H9 (cell line): ENCODE measurements at regions not wholly inside any gene's neighbourhood (a gene's known extent, or its start where the extent isn't known, plus 50 kb on each side); places are given as distances from the start of the nearest gene placed in this dataset.

ENCODE experiments used
- DNase-seq: peaks from one replicate; pipeline ENCODE4 v3.0.0-alpha.2; 2017
- H2AFZ ChIP-seq: one replicate; pipeline ENCODE4 v1.6.1; 2013; ENCODE audit warnings: mild to moderate bottlenecking, low read length, control low read depth, moderate library complexity
- H2AK5ac ChIP-seq: 2 replicates; pipeline ENCODE4 v1.6.1; 2013; ENCODE audit warnings: low read length, control low read depth, mixed read lengths; ENCODE audit not compliant: insufficient read length
- H2BK120ac ChIP-seq: one replicate; pipeline ENCODE4 v1.6.1; 2013; ENCODE audit warnings: low read depth, mild to moderate bottlenecking, low read length, control low read depth, inconsistent platforms; ENCODE audit not compliant: poor library complexity, severe bottlenecking
- H2BK12ac ChIP-seq: 2 replicates; pipeline ENCODE4 v1.6.1; 2013; ENCODE audit warnings: low read length, control low read depth, mixed read lengths, low read depth; ENCODE audit not compliant: insufficient read length
- H2BK15ac ChIP-seq: 2 replicates; pipeline ENCODE4 v1.6.1; 2013; ENCODE audit warnings: low read depth, low read length, control low read depth
- H2BK20ac ChIP-seq: one replicate; pipeline ENCODE4 v1.6.1; 2013; ENCODE audit warnings: low read depth, mild to moderate bottlenecking, low read length, control low read depth, inconsistent platforms; ENCODE audit not compliant: poor library complexity, severe bottlenecking
- H2BK5ac ChIP-seq: 2 replicates; pipeline ENCODE4 v1.6.1; 2013; ENCODE audit warnings: low read length, control low read depth, mixed read lengths; ENCODE audit not compliant: insufficient read length
- H3K14ac ChIP-seq: 2 replicates; pipeline ENCODE4 v1.6.1; 2013; ENCODE audit warnings: low read length, control low read depth; ENCODE audit not compliant: insufficient read depth
- H3K18ac ChIP-seq: 2 replicates; pipeline ENCODE4 v1.6.1; 2013; ENCODE audit warnings: low read depth, mild to moderate bottlenecking, mixed read lengths, low read length, control low read depth; ENCODE audit not compliant: insufficient read length
- H3K23ac ChIP-seq: 2 replicates; pipeline ENCODE4 v1.6.1; 2013; ENCODE audit warnings: low read length, control low read depth, mixed read lengths, low read depth; ENCODE audit not compliant: insufficient read length
- H3K23me2 ChIP-seq: 2 replicates; pipeline ENCODE4 v1.6.1; 2013; ENCODE audit warnings: low read depth, mild to moderate bottlenecking, mixed read lengths, low read length, control low read depth; ENCODE audit not compliant: insufficient read length, poor library complexity, severe bottlenecking
- H3K27ac ChIP-seq: 2 replicates; pipeline ENCODE4 v1.5.1; 2013; ENCODE audit warnings: low read length, control low read depth, mixed read lengths, low read depth; ENCODE audit not compliant: insufficient read length
- H3K27me3 ChIP-seq: 2 replicates; pipeline ENCODE4 v1.6.1; 2013; ENCODE audit warnings: low read length, control low read depth, inconsistent platforms; ENCODE audit not compliant: insufficient read depth
- H3K4ac ChIP-seq: 2 replicates; pipeline ENCODE4 v1.6.1; 2013; ENCODE audit warnings: low read depth, mild to moderate bottlenecking, control low read depth, inconsistent platforms, low read length, moderate library complexity
- H3K4me1 ChIP-seq: 2 replicates; pipeline ENCODE4 v1.6.1; 2013; ENCODE audit warnings: low read length, control low read depth, inconsistent platforms; ENCODE audit not compliant: insufficient read depth
- H3K4me2 ChIP-seq: 2 replicates; pipeline ENCODE4 v1.6.1; 2013; ENCODE audit warnings: low read length, control low read depth, mixed read lengths; ENCODE audit not compliant: insufficient read length, insufficient read depth
- H3K56ac ChIP-seq: 2 replicates; pipeline ENCODE4 v1.6.1; 2013; ENCODE audit warnings: low read depth, mild to moderate bottlenecking, mixed read lengths, low read length, control low read depth; ENCODE audit not compliant: insufficient read length
- H3K79me1 ChIP-seq: 2 replicates; pipeline ENCODE4 v1.6.1; 2013; ENCODE audit warnings: low read depth, mild to moderate bottlenecking, moderate library complexity, low read length, control low read depth, inconsistent platforms; ENCODE audit not compliant: insufficient read depth, poor library complexity, severe bottlenecking
- H3K79me2 ChIP-seq: 2 replicates; pipeline ENCODE4 v1.6.1; 2013; ENCODE audit warnings: low read length, control low read depth, inconsistent platforms; ENCODE audit not compliant: insufficient read depth
- H3K9ac ChIP-seq: 2 replicates; pipeline ENCODE4 v1.6.1; 2013; ENCODE audit warnings: low read length, control low read depth, mixed read lengths; ENCODE audit not compliant: insufficient read length; ENCODE audit errors: extremely low read depth
- H3K9me3 ChIP-seq: one replicate; pipeline ENCODE4 v1.6.1; 2013; ENCODE audit warnings: low read depth, low read length, inconsistent platforms; ENCODE audit not compliant: control insufficient read depth
- H3T11ph ChIP-seq: one replicate; pipeline ENCODE4 v1.6.1; 2013; ENCODE audit warnings: mild to moderate bottlenecking, low read length, control low read depth, inconsistent platforms
- H4K20me1 ChIP-seq: one replicate; pipeline ENCODE4 v1.6.1; 2013; ENCODE audit not compliant: control insufficient read depth, insufficient read length, insufficient read depth
- H4K5ac ChIP-seq: 2 replicates; pipeline ENCODE4 v1.6.1; 2013; ENCODE audit warnings: low read depth, mild to moderate bottlenecking, mixed read lengths, low read length, control low read depth; ENCODE audit not compliant: insufficient read length
- H4K8ac ChIP-seq: replicated peaks from 2 replicates; pipeline ENCODE4 v1.6.1; 2013; ENCODE audit warnings: low read length, control low read depth, mixed read lengths, low read depth; ENCODE audit not compliant: insufficient read length
- H4K91ac ChIP-seq: 2 replicates; pipeline ENCODE4 v1.6.1; 2013; ENCODE audit warnings: low read depth, mild to moderate bottlenecking, moderate library complexity, mixed read lengths, low read length, control low read depth; ENCODE audit not compliant: insufficient read length
- H3K27ac Mint-ChIP-seq, 3 experiments: 2 replicates in 2 of 3; 3 replicates in 1 of 3; pipeline ENCODE4 v1.8.0; 2020 to 2021; ENCODE audit warnings: mixed read lengths in 3 of 3, mild to moderate bottlenecking in 1 of 3, moderate library complexity in 1 of 3
- H3K27me3 Mint-ChIP-seq: 2 replicates; pipeline ENCODE4 v1.8.0; 2021; ENCODE audit warnings: low read depth, mild to moderate bottlenecking, moderate library complexity, mixed read lengths
- H3K36me3 Mint-ChIP-seq, 3 experiments: 2 replicates in 2 of 3; 3 replicates in 1 of 3; pipeline ENCODE4 v1.8.0; 2020 to 2021; ENCODE audit warnings: low read depth in 3 of 3, mixed read lengths in 3 of 3; ENCODE audit not compliant: insufficient read depth in 1 of 3
- H3K4me1 Mint-ChIP-seq, 2 experiments: 2 replicates each; pipeline ENCODE4 v1.8.0; 2020; ENCODE audit warnings: mixed read lengths in 2 of 2
- H3K4me3 Mint-ChIP-seq, 2 experiments: 2 replicates in 1 of 2; 3 replicates in 1 of 2; pipeline ENCODE4 v1.8.0; 2020 to 2021; ENCODE audit warnings: mild to moderate bottlenecking in 2 of 2, mixed read lengths in 2 of 2, moderate library complexity in 1 of 2
- H3K9me3 Mint-ChIP-seq, 2 experiments: 2 replicates in 1 of 2; 3 replicates in 1 of 2; pipeline ENCODE4 v1.8.0; 2020; ENCODE audit warnings: mild to moderate bottlenecking in 2 of 2, mixed read lengths in 2 of 2, moderate library complexity in 1 of 2
- WGBS: extraction: QIAGEN DNeasy Blood & Tissue Kit; methylation state at CpG from one replicate; pipeline ENCODE4 v1.1.7; 2013; ENCODE audit warnings: missing lambda C conversion rate, low lambda C conversion rate, mixed read lengths; ENCODE audit not compliant: insufficient read length; ENCODE audit errors: extremely low coverage; 5-methylcytosine and 5-hydroxymethylcytosine counted together
- TF ChIP-seq, protein P1 (sequence below): fragments of 200-600 bp; sonication (generic); conservative IDR thresholded peaks from 3 replicates; pipeline ENCODE4 v1.8.0; 2021; ENCODE audit warnings: antibody characterized with exemption, mild to moderate bottlenecking

DNA sequence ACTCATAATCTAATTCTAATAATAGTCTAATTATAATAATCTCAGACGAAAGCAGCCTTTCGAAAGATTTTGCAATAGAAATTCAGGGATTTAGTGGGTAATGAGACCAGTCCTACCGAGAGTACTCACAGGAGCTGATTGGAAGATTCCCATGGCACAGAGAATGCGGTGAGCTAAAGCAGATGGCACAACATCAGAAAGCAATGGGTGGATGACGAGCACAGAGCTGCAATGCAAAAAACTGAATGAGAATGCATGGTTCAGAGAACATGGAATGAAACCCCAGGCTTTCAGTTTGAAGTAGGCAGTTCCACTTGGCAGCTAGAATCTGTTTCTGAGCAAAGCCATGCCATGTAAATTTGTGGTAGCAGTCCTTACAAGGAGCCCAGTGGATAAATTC lies 78.2 kb upstream of the SPINK5 start:
- H3K27me3 ChIP-seq = no peaks in the 10 kb centered on the region
- H3K14ac ChIP-seq = no peak overlapping the region
- no peak overlapping the region for H3T11ph ChIP-seq
- no peak overlapping the region for H2BK5ac ChIP-seq
- Mint-ChIP-seq H3K4me1 (peaks cover 4 to 8% of the 10 kb centered on the region in 2 experiments; a peak in 3 of 4 replicates), H3K27me3 (no peaks in the 10 kb centered on the region), H3K4me3 (no peak overlapping the region), H3K9me3 (no peaks in the 10 kb centered on the region), H3K36me3 (peaks cover 0 to 2% (median 0%) of the 10 kb centered on the region in 3 experiments; a peak in 1 of 7 replicates), H3K27ac (no peak overlapping the region)
- H3K18ac ChIP-seq = no peak overlapping the region
- no peak overlapping the region for H3K27ac ChIP-seq
- no CpG with 5 or more reads among the region's 5 CpGs for WGBS
- no peak overlapping the region for H2BK15ac ChIP-seq
- H4K8ac ChIP-seq = no peak overlapping the region
- no peak overlapping the region for H2BK120ac ChIP-seq
- TF ChIP-seq, protein P1, sequence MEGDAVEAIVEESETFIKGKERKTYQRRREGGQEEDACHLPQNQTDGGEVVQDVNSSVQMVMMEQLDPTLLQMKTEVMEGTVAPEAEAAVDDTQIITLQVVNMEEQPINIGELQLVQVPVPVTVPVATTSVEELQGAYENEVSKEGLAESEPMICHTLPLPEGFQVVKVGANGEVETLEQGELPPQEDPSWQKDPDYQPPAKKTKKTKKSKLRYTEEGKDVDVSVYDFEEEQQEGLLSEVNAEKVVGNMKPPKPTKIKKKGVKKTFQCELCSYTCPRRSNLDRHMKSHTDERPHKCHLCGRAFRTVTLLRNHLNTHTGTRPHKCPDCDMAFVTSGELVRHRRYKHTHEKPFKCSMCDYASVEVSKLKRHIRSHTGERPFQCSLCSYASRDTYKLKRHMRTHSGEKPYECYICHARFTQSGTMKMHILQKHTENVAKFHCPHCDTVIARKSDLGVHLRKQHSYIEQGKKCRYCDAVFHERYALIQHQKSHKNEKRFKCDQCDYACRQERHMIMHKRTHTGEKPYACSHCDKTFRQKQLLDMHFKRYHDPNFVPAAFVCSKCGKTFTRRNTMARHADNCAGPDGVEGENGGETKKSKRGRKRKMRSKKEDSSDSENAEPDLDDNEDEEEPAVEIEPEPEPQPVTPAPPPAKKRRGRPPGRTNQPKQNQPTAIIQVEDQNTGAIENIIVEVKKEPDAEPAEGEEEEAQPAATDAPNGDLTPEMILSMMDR = no peak
- no peak overlapping the region for H3K56ac ChIP-seq
- no peak overlapping the region for H2BK12ac ChIP-seq
- H3K4ac ChIP-seq = no peak overlapping the region
- H3K23me2 ChIP-seq = no peaks in the 10 kb centered on the region
- no peaks in the 10 kb centered on the region for H3K4me1 ChIP-seq
- H2AFZ ChIP-seq = no peak overlapping the region
- H4K20me1 ChIP-seq = no peaks in the 10 kb centered on the region
- no peak overlapping the region for H2BK20ac ChIP-seq
- no peak overlapping the region for H3K9ac ChIP-seq
- no peak for DNase-seq
- no peaks in the 10 kb centered on the region for H3K79me2 ChIP-seq
- no peaks in the 10 kb centered on the region for H3K9me3 ChIP-seq
- no peak overlapping the region for H4K5ac ChIP-seq
- no peak overlapping the region for H2AK5ac ChIP-seq
- no peak overlapping the region for H4K91ac ChIP-seq
- no peak overlapping the region for H3K23ac ChIP-seq
- no peak overlapping the region for H3K4me2 ChIP-seq
- H3K79me1 ChIP-seq = no peaks in the 10 kb centered on the region
